DMS 273 (cell line): ENCODE measurements at regions not wholly inside any gene's neighbourhood (a gene's known extent, or its start where the extent isn't known, plus 50 kb on each side); places are given as distances from the start of the nearest gene placed in this dataset.
"Not testable (repeated sequence)": the region's sequence is repeated elsewhere in the genome, so short reads cannot be mapped to it uniquely, and the experiment has no call there.

Experiments used
- DNase-seq: peaks from one replicate; lab custom pipeline; 2025; ENCODE audit not compliant: unreplicated experiment; lab: John Stamatoyannopoulos, UW

- not testable (repeated sequence) for DNase-seq
These were observed 151.4 kb upstream of the RGS17 start for GRCh38 chr6:153282456-153282855.

GRCh38 chr6:153275997-153276396 is 144.9 kb upstream of the RGS17 start:
- DNase-seq = no peak

- DNase-seq = no peak
These were observed 141.3 kb upstream of the RGS17 start for GRCh38 chr6:153272201-153272980.

GRCh38 chr6:153263489-153263888 is 132.4 kb upstream of the RGS17 start:
- no peak for DNase-seq

GRCh38 chr6:153251326-153251725 is 120.2 kb upstream of the RGS17 start:
- no peak for DNase-seq

- DNase-seq = no peak
These were observed 106.6 kb upstream of the RGS17 start for GRCh38 chr6:153237670-153238069.

- peak; percentile 73 for DNase-seq
These were observed 100.1 kb upstream of the RGS17 start for GRCh38 chr6:153231048-153231646.

- no peak for DNase-seq
These were observed 87.2 kb upstream of the RGS17 start for GRCh38 chr6:153218184-153218792.

- DNase-seq = no peak
These were observed 85.7 kb upstream of the RGS17 start for GRCh38 chr6:153216789-153217188.

GRCh38 chr6:153215242-153215641 is 84.2 kb upstream of the RGS17 start:
- DNase-seq = no peak

GRCh38 chr6:153214436-153214835 is 83.4 kb upstream of the RGS17 start:
- DNase-seq = no peak

- no peak for DNase-seq
These were observed 79.0 kb upstream of the RGS17 start for GRCh38 chr6:153210083-153210482.

- peak; percentile 11 for DNase-seq
These were observed 77.6 kb upstream of the RGS17 start for GRCh38 chr6:153208706-153209105.

- no peak for DNase-seq
These were observed 76.5 kb upstream of the RGS17 start for GRCh38 chr6:153207617-153208016.

- DNase-seq = no peak
These were observed 75.9 kb upstream of the RGS17 start for GRCh38 chr6:153207006-153207405.

- no peak for DNase-seq
These were observed 62.1 kb upstream of the RGS17 start for GRCh38 chr6:153192943-153193885.

- DNase-seq = no peak
These were observed 52.8 kb upstream of the RGS17 start for GRCh38 chr6:153183925-153184324.
